DOHH2 (cell line): ENCODE measurements at regions not wholly inside any gene's neighbourhood (a gene's known extent, or its start where the extent isn't known, plus 50 kb on each side); places are given as distances from the start of the nearest gene placed in this dataset.

Experiments
- H3F3A ChIP-seq: fragments of 200-600 bp; sonication (generic), shearing (Covaris generic); 2 replicates; pipeline ENCODE4 v1.6.0; 2016; ENCODE audit warnings: antibody characterized with exemption, mild to moderate bottlenecking; ENCODE audit not compliant: control insufficient read depth, insufficient read depth
- H3K27ac ChIP-seq: fragments of 200-600 bp; sonication (generic); 2 replicates; pipeline ENCODE4 v1.5.1; 2014; ENCODE audit warnings: low read depth, mild to moderate bottlenecking, low read length, moderate library complexity
- H3K27me3 ChIP-seq: fragments of 200-600 bp; sonication (generic); 2 replicates; pipeline ENCODE4 v1.6.1; 2014; ENCODE audit warnings: mild to moderate bottlenecking, low read length, mixed read lengths; ENCODE audit not compliant: control insufficient read depth
- H3K36me3 ChIP-seq: fragments of 200-600 bp; sonication (generic); 2 replicates; pipeline ENCODE4 v1.6.1; 2014; ENCODE audit warnings: mild to moderate bottlenecking, low read length, moderate library complexity, mixed read lengths; ENCODE audit not compliant: control insufficient read depth
- H3K4me1 ChIP-seq: fragments of 200-600 bp; sonication (generic); 2 replicates; pipeline ENCODE4 v1.6.1; 2014; ENCODE audit warnings: mild to moderate bottlenecking, low read length, mixed read lengths; ENCODE audit not compliant: control insufficient read depth
- H3K4me2 ChIP-seq: fragments of 200-600 bp; sonication (generic); 2 replicates; pipeline ENCODE4 v1.6.0; 2014; ENCODE audit warnings: mild to moderate bottlenecking, low read length, moderate library complexity
- H3K4me3 ChIP-seq: fragments of 200-600 bp; sonication (generic); 2 replicates; pipeline ENCODE4 v1.5.1; 2014; ENCODE audit warnings: mild to moderate bottlenecking, low read length, mixed read lengths
- H3K79me2 ChIP-seq: fragments of 200-600 bp; sonication (generic); 2 replicates; pipeline ENCODE4 v1.6.1; 2014; ENCODE audit warnings: mild to moderate bottlenecking, low read length, mixed read lengths; ENCODE audit not compliant: control insufficient read depth
- H3K9me2 ChIP-seq: fragments of 200-600 bp; sonication (generic); replicated peaks from 2 replicates; pipeline ENCODE4 v1.6.1; 2014; ENCODE audit warnings: mild to moderate bottlenecking, low read length, mixed read lengths; ENCODE audit not compliant: control insufficient read depth
- H3K9me3 ChIP-seq: fragments of 200-600 bp; sonication (generic); 2 replicates; pipeline ENCODE4 v1.6.1; 2014; ENCODE audit warnings: antibody characterized with exemption, low read length, mixed read lengths; ENCODE audit not compliant: control insufficient read depth, insufficient read depth
- H4K20me1 ChIP-seq: fragments of 200-600 bp; sonication (generic); 2 replicates; pipeline ENCODE4 v1.6.0; 2014; ENCODE audit warnings: low read depth, mild to moderate bottlenecking, antibody characterized with exemption, low read length, moderate library complexity; ENCODE audit not compliant: control insufficient read depth, insufficient read depth
- CTCF ChIP-seq: fragments of 200-600 bp; sonication (generic); IDR thresholded peaks from one replicate; pipeline ENCODE4 v1.5.1; 2014; ENCODE audit warnings: antibody characterized with exemption, mild to moderate bottlenecking, low read depth, low read length; ENCODE audit not compliant: poor library complexity, severe bottlenecking
- EZH2phosphoT487 ChIP-seq: fragments of 200-600 bp; sonication (generic); IDR thresholded peaks from 2 replicates; pipeline ENCODE4 v1.6.1; 2017; ENCODE audit warnings: borderline replicate concordance, mild to moderate bottlenecking, antibody characterized with exemption, low read length, moderate library complexity, mixed read lengths

DNA sequence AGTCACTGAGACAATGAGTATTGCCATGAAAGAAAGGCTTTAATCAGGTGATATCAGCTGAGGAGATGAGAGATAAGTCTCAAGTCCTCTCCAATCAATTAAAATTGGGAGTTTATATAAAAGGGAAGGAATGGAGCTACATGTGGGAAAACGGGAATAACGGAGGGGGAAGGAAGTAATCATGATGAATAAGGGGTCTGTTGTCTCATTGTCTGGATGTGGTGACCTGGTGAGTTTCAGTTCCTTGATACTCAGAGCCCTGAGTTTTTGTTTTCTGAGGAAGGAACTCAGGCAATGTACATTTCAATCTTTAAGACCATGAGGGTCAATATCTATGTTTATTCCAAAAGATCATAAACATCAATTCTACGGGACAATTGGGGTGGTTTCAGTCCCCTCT is 198.8 kb downstream of the KITLG start:
- Histone ChIP-seq H3K4me3 (no peak overlapping the region), H3K36me3 (no peaks in the 10 kb centered on the region), H3K9me2 (no peaks in the 10 kb centered on the region), H3K4me2 (no peak overlapping the region), H3F3A (no peaks in the 10 kb centered on the region), H3K4me1 (no peaks in the 10 kb centered on the region), H4K20me1 (no peaks in the 10 kb centered on the region), H3K9me3 (no peaks in the 10 kb centered on the region), H3K79me2 (no peaks in the 10 kb centered on the region), H3K27ac (no peak overlapping the region), H3K27me3 (no peaks in the 10 kb centered on the region)
- TF ChIP-seq EZH2phosphoT487 = no peak
- TF ChIP-seq CTCF = no peak

GRCh38 chr12:88383405-88383804 is 196.9 kb downstream of the KITLG start:
- Histone ChIP-seq H3K36me3 (no peaks in the 10 kb centered on the region), H3K27ac (no peak overlapping the region), H4K20me1 (no peaks in the 10 kb centered on the region), H3K4me3 (no peak overlapping the region), H3K9me3 (no peaks in the 10 kb centered on the region), H3K27me3 (no peaks in the 10 kb centered on the region), H3K4me2 (no peak overlapping the region), H3K4me1 (no peaks in the 10 kb centered on the region), H3K79me2 (no peaks in the 10 kb centered on the region), H3F3A (no peaks in the 10 kb centered on the region), H3K9me2 (no peaks in the 10 kb centered on the region)
- no peak for TF ChIP-seq CTCF
- TF ChIP-seq EZH2phosphoT487 = no peak

DNA sequence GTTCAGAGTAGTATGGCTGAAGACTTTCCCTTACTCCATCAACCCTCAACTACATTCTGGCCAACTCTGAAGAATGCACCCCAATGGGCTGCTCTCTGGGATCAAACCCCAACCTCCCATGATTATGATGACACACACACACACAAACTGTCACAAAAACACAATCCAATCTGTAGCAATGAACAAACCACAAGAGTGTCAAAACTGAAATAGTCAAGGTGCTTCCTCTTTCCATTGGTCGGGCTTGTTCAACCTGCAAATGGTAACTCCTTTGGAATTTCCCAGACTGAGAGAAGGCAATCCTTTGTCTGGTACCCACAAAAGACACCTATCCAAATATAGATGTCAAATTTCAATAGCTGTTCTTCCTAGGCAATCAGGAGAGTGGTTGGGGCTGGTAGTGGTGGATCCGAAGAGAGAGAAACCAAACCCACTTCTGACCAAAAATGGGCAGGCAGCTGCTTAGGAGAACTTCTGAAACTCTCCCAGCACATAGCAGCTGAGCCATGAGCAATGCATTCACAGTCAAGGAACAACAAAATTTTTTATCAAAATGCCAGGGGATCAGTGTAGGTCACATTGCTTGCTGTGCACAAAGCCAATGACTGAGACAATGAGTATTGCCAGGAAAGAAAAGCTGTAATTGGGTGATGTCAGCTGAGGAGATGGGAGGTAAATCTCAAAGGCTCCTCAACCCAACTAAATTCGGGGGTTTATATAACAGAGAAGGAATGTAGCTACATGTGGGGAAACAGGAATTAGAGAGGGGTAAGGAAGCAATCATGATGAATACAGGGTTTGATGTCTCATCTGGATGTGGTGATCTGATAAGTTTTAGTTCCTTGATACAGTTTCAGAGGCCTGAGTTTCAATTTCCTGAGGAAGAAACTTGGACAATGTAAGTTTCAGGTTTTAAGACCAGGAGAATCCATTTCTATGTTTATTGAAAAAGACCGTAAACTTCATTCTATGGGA is 191.4 kb downstream of the KITLG start:
- Histone ChIP-seq H3K4me1 (no peaks in the 10 kb centered on the region), H3K4me2 (no peak overlapping the region), H3K27ac (no peak overlapping the region)

More for the DNA sequence above, 191.4 kb downstream of the KITLG start:
- Histone ChIP-seq H3K9me3 (no peaks in the 10 kb centered on the region), H3K36me3 (no peaks in the 10 kb centered on the region), H3F3A (no peaks in the 10 kb centered on the region), H3K4me3 (no peak overlapping the region), H4K20me1 (no peaks in the 10 kb centered on the region), H3K27me3 (no peaks in the 10 kb centered on the region), H3K9me2 (no peaks in the 10 kb centered on the region), H3K79me2 (no peaks in the 10 kb centered on the region)
- TF ChIP-seq CTCF (no peak), EZH2phosphoT487 (no peak)
